Epithelial cell of esophagus (primary cell): ENCODE measurements at regions not wholly inside any gene's neighbourhood (a gene's known extent, or its start where the extent isn't known, plus 50 kb on each side); places are given as distances from the start of the nearest gene placed in this dataset.

ENCODE experiments used
- DNase-seq: peaks from one replicate; pipeline ENCODE4 v3.0.0; 2010; ENCODE audit warnings: low read depth
- H3K4me3 ChIP-seq: 2 replicates; pipeline ENCODE4 v1.5.1; 2011; ENCODE audit warnings: mild to moderate bottlenecking, low read length, control low read depth
- CTCF ChIP-seq: IDR thresholded peaks from 2 replicates; pipeline ENCODE4 v1.5.1; 2011; ENCODE audit warnings: low read depth, mild to moderate bottlenecking, low read length, control low read depth, inconsistent platforms; ENCODE audit not compliant: insufficient read depth; ENCODE audit errors: missing control alignments

DNA sequence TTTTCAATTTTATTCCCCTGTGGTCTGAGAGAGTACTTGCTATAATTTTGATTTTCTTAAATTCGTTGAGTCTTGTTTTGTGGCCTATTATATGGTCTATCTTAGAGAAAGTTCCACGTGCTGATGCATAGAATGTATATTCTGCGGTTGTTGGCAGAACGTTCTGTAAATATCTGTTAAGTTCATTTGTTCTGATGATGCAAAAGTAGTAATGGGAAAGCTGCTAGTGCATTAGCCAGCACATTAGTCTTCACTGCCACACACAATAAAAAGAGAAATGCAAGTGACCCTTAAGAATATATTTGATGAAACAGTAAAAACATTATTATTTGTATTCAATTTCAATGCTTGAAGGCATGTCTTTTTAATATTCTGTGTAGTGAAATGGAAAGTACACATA, 84.8 kb downstream of the GTPBP8 start:
- H3K4me3 ChIP-seq = no peak overlapping the region
- DNase-seq = no peak
- TF ChIP-seq CTCF = no peak

DNA sequence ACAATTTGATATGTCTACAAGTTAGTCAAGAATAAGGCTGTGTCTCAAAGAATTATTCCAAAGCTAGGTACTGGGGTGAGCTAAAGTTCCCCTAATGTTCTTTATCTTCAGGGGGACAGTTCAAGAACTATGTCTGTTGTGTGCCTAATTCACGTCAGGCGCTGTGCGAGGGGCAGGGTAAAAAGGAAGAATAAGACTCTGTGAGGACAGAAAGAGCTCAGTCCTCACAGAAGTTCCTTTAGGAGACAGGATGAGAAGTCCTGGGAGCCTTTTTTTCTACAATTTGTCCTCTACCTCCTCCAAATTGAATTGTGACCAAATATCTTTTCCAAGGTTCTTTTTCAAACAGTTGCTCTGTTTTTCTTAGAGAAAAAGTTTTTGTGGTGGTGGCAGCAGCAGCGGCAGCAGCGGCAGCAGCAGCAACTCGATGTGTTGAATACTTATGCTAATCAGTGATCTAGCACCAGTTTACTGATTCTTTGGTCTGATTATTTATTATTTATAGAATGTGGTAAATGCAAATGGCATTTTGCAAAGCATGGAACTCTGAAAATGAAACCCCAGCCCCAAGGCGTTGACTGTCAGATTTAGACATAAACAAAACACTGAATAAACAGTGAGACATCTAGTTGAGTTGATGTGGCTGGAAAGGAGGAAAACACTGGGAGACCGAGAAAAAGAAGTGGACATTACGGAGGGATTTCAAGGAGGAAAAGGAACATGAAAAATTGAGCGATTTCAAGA, 88.6 kb downstream of the GTPBP8 start:
- no peak for DNase-seq
- TF ChIP-seq CTCF = no peak
- no peak overlapping the region for H3K4me3 ChIP-seq

DNA sequence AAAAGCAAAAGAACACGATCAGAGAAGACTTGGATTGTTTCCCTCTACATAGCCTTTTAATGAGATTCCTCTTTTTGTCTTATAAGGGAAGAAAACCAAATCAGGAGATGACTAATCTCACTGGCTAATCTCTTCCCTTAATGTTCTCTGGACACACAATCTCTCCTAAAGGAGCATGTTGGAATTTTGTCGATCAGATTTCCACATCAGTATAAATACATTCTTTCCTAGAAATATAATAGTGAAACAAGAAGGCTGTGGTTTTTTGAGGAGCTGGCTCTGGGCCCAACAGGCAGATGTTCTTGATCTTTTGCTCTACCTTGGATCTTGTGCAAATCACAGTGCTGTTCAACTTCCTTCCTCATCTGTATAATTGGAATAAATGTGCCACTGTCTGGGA, 94.0 kb downstream of the GTPBP8 start:
- no peak overlapping the region for H3K4me3 ChIP-seq
- TF ChIP-seq CTCF = no peak
- DNase-seq = peak; percentile 22

DNA sequence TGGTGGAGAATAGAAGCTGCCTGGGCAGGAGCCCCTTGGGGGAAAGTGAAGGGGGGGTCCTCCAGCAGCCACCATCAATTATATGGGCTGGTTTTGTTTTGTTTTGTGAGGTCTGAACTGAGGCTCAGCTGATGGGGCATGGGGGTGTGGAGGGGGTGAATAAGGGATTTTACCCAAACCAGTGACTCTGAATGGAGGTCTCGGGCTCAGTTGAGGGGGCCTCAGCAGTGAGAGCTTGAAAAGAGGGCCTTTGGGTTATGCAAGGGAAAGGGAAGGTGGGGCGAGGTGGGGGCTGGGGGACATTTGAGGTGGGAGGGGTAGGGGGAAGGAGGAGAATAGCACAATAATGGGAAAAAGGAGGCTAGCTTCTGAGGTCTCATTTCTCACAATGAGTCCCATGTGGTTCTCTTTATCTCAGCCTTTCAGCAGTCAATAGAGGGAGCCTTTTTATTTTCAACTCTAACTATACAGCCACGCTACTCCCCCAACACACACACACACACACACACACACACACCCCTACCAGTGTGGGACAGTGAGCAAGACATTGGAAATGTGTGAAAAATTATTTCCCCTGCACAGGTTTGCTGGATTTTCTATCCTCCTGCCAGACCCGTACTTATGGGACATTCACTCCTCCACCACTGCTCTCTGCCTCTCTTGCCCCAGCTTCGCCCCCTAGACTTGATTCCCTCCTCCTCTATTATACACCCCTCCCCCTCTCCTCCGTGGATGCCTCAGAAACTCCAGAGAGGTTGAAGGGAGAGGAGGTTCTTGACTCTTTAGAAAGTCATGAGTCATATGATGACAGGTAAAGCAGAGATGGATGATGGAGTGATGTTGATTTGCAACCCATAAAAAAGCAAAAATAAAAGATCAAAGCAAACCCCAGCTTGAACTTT, 96.0 kb downstream of the GTPBP8 start:
- no peak overlapping the region for H3K4me3 ChIP-seq
- no peak for TF ChIP-seq CTCF
- DNase-seq = peak; percentile 24

DNA sequence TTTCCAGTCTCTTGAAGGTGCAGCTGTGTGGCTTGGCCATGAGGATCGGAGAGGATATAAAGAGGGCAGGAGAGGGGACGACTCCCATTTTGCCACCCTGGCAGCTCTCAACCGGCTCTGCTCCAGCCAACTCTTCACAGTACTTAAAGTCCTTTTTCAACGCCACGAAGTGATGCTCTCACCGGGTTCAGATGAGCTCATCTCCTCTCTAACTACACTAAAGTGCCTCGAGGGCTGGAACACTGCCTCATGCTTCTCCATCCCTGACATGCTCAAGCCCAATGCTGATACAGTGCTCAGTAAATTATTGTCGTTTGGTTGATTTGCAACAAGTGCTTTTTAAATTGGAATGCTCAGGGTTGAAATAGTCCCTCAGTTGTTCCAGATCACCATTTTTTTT, 97.8 kb downstream of the GTPBP8 start:
- no peak overlapping the region for H3K4me3 ChIP-seq
- TF ChIP-seq CTCF = no peak
- peak; percentile 18 for DNase-seq

DNA sequence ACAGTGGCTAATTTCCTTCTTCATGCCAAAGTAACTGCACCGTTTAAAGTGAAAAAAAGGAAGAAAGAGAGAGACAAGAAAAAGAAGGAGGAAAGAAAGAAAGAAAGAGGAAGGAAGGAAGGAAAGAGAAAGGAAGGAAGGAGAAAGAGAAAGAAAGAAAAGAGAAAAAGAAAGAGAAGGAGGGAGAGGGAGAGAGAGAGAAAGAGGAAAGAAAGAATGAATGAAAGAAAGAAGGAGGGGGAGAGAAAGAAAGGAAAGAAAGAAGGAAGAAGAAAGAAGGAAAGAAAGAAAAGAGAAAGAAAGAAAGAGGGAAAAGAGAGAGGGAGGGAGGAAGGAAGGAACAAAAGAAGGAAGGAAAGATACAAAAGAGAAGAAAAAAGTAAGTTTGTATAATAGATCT, 100.6 kb downstream of the GTPBP8 start:
- no peak for TF ChIP-seq CTCF
- no peak for DNase-seq
- no peak overlapping the region for H3K4me3 ChIP-seq
